ENCODE measurements at regions not wholly inside any gene's neighbourhood (a gene's known extent, or its start where the extent isn't known, plus 50 kb on each side); places are given as distances from the start of the nearest gene placed in this dataset.

DNA sequence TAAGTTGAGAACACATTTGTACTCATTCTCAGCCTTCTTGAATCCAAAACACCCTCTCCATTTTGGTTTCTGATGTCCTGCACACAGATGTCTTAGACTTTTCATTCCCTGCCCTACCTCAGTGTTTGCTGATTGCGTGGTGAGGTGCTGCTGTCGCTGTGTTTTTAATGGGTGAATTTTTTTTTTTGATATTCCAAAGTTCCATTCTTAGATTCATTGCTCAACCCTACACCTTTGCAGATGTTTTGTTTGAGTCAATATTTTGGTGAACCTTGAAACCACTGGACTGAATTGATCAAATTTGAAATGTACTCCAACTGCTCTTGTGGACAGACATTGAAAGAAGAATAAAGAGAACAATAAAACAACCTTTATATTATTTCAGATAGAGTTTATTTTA, 130.4 kb upstream of the DSEL start:
- Histone ChIP-seq H3K79me1 (ENCODE audit: low read depth, low read length) (no peaks in the 10 kb centered on the region), H3K4me2 (ENCODE audit: insufficient read depth in 1 of 2, low read depth in 2 of 2, low read length in 2 of 2) (no peak overlapping the region), H3K23ac (ENCODE audit: insufficient read length) (no peak overlapping the region), H3K23me2 (ENCODE audit: low read depth, low read length) (no peaks in the 10 kb centered on the region), H3K56ac (replicated peaks; ENCODE audit: insufficient read length, low read depth, low read length) (no peak overlapping the region), H3K4me1 (replicated peaks in 1 of 4; ENCODE audit: control insufficient read depth in 3 of 4, insufficient read depth in 4 of 4, low read length in 3 of 4) (no peaks in the 10 kb centered on the region), H2BK5ac (ENCODE audit: low read depth, low read length) (no peak overlapping the region), H3K9ac (replicated peaks in 1 of 4; ENCODE audit: extremely low read depth in 1 of 4, low read depth in 3 of 4, low read length in 3 of 4) (no peak overlapping the region), H3K27me3 (replicated peaks in 1 of 4; ENCODE audit: control insufficient read depth in 3 of 4, extremely low read depth in 1 of 4, insufficient read depth in 3 of 4, low read length in 3 of 4) (no peaks in the 10 kb centered on the region), H3K14ac (ENCODE audit: insufficient read length) (no peak overlapping the region), H2AK5ac (ENCODE audit: low read depth, low read length) (no peak overlapping the region), H3K18ac (ENCODE audit: extremely low read depth, low read length) (no peak overlapping the region), H4K8ac (ENCODE audit: extremely low read depth, insufficient read depth, low read length) (no peak overlapping the region), H2BK20ac (ENCODE audit: low read length) (no peak overlapping the region), H3K36me3 (ENCODE audit: control insufficient read depth in 2 of 4, insufficient read depth in 4 of 4, low read length in 3 of 4) (no peaks in the 10 kb centered on the region), H3K9me3 (ENCODE audit: insufficient read depth in 2 of 2, low read depth in 1 of 2, low read length in 1 of 2) (0 out of 4 replicates have a peak, but pooled peaks cover 0 to 3% of the 10 kb centered on the region in 2 experiments), H2AFZ (ENCODE audit: low read length) (no peak overlapping the region), H4K91ac (replicated peaks; ENCODE audit: insufficient read length, low read length) (no peak overlapping the region), H4K20me1 (replicated peaks in 1 of 2; ENCODE audit: control insufficient read depth in 1 of 2, insufficient read depth in 2 of 2, low read length in 2 of 2) (no peaks in the 10 kb centered on the region), H3K79me2 (ENCODE audit: control insufficient read depth in 1 of 2, insufficient read depth in 2 of 2, low read length in 2 of 2) (no peaks in the 10 kb centered on the region), H3K27ac (ENCODE audit: low read depth, low read length) (no peak overlapping the region), H3K4ac (replicated peaks; ENCODE audit: insufficient read length, low read depth, low read length) (no peak overlapping the region), H4K5ac (ENCODE audit: insufficient read length, low read depth, low read length) (no peak overlapping the region), H2BK15ac (ENCODE audit: low read length) (no peak overlapping the region), H2BK12ac (ENCODE audit: low read depth, low read length) (no peak overlapping the region), H2BK120ac (replicated peaks; ENCODE audit: low read depth, low read length) (no peak overlapping the region), H3K4me3 (ENCODE audit: extremely low read depth in 1 of 4, insufficient read depth in 2 of 4, low read depth in 3 of 4, low read length in 4 of 4) (no peak overlapping the region)
- POLR2A ChIA-PET (ENCODE audit: partially characterized antibody), result no interaction called here
- TF ChIP-seq POLR2A (IDR thresholded peaks at IDR 0.05; ENCODE audit: control extremely low read depth in 1 of 2, low read depth in 2 of 2, low read length in 2 of 2), result no peak
- TF ChIP-seq, protein P1, sequence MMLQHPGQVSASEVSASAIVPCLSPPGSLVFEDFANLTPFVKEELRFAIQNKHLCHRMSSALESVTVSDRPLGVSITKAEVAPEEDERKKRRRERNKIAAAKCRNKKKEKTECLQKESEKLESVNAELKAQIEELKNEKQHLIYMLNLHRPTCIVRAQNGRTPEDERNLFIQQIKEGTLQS (IDR thresholded peaks at IDR 0.05; ENCODE audit: insufficient read depth, low read depth, low read length), result no peak
- no peak for TF ChIP-seq JUN (IDR thresholded peaks at IDR 0.05; ENCODE audit: low read depth, low read length)
- TF ChIP-seq GTF2F1 (IDR thresholded peaks at IDR 0.05; ENCODE audit: borderline replicate concordance, low read depth, low read length), result no peak
- no peak for TF ChIP-seq EP300 (IDR thresholded peaks at IDR 0.05; ENCODE audit: borderline replicate concordance in 1 of 2, low read depth in 2 of 2, low read length in 2 of 2)
- no peak for TF ChIP-seq CBX5 (IDR thresholded peaks at IDR 0.05; ENCODE audit: low read depth, low read length)
- TF ChIP-seq RNF2 (IDR thresholded peaks at IDR 0.05; ENCODE audit: borderline replicate concordance, low read depth, low read length, missing control alignments, poor library complexity, severe bottlenecking), result no peak
- TF ChIP-seq SP2 (IDR thresholded peaks at IDR 0.05; ENCODE audit: low read length), result no peak
- no peak for TF ChIP-seq SIX5 (IDR thresholded peaks at IDR 0.05; ENCODE audit: low read depth, low read length)
- no peak for TF ChIP-seq TCF12 (IDR thresholded peaks at IDR 0.05; ENCODE audit: low read depth, low read length)
- WGBS, 2 experiments (ENCODE audit: extremely low coverage in 1 of 2, insufficient coverage in 1 of 2, insufficient read length in 1 of 2, insufficient replicate concordance in 2 of 2, low coverage in 1 of 2, low lambda C conversion rate in 2 of 2, missing lambda C conversion rate in 1 of 2), result 96% methylated on average over 2 of the region's 2 CpGs; no CpG with 5 or more reads in 1 of the 2 experiments
- FAIRE-seq (no peak), DNase-seq (ENCODE audit: low read depth in 1 of 2, low spot score in 2 of 2) (no peak)
- CTCF ChIA-PET (ENCODE audit: partially characterized antibody), result no interaction called here
